Osteocyte (in vitro differentiated cells): ENCODE measurements at regions not wholly inside any gene's neighbourhood (a gene's known extent, or its start where the extent isn't known, plus 50 kb on each side); places are given as distances from the start of the nearest gene placed in this dataset.

Source experiments
- DNase-seq: peaks from one replicate; pipeline ENCODE4 v3.0.0; 2021; ENCODE audit warnings: mixed read lengths; ENCODE audit not compliant: unreplicated experiment; ENCODE audit errors: extremely low spot score
- H3K27ac Mint-ChIP-seq: one replicate; pipeline ENCODE4 v1.8.0; 2021; ENCODE audit warnings: mild to moderate bottlenecking, mixed read lengths; ENCODE audit not compliant: unreplicated experiment
- H3K27me3 Mint-ChIP-seq: one replicate; pipeline ENCODE4 v1.8.0; 2021; ENCODE audit warnings: mixed read lengths; ENCODE audit not compliant: unreplicated experiment
- H3K36me3 Mint-ChIP-seq: one replicate; pipeline ENCODE4 v1.8.0; 2021; ENCODE audit warnings: mixed read lengths; ENCODE audit not compliant: unreplicated experiment
- H3K4me1 Mint-ChIP-seq: one replicate; pipeline ENCODE4 v1.8.0; 2021; ENCODE audit warnings: mixed read lengths; ENCODE audit not compliant: unreplicated experiment
- H3K4me3 Mint-ChIP-seq: one replicate; pipeline ENCODE4 v1.8.0; 2021; ENCODE audit warnings: mild to moderate bottlenecking, moderate library complexity, mixed read lengths; ENCODE audit not compliant: unreplicated experiment
- H3K9me3 Mint-ChIP-seq: one replicate; pipeline ENCODE4 v1.8.0; 2021; ENCODE audit warnings: mixed read lengths; ENCODE audit not compliant: unreplicated experiment
- TF ChIP-seq, protein P1 (sequence below): fragments of 200-600 bp; sonication (generic); IDR thresholded peaks from 2 replicates; pipeline ENCODE4 v1.5.0; 2021; ENCODE audit warnings: antibody characterized with exemption, mild to moderate bottlenecking, moderate library complexity

DNA sequence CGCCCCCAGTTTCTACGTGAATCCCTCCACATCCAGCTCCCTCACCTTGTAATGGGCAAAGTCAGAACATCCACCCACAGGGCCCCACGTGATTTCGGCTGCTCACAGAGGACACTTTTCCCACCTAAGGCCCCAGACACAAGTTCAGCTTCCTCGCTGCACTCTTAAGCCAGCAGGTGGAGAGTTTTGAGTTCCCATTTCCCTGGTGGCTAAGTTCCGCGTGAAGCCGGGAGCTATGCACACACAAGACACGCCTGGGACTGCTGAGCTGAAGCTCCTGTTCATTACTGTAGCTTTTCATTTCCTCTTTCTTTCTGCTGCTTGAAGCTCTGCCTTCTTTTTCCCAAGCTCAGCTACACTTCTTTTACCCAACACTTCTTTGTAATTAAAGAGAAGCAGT lies 273.8 kb downstream of the NPIPA8 start:
- no peak for DNase-seq
- no peaks in the 10 kb centered on the region for H3K36me3 Mint-ChIP-seq
- peaks cover 29% of the 10 kb centered on the region for H3K9me3 Mint-ChIP-seq
- no peak overlapping the region for H3K4me3 Mint-ChIP-seq
- TF ChIP-seq, protein P1, sequence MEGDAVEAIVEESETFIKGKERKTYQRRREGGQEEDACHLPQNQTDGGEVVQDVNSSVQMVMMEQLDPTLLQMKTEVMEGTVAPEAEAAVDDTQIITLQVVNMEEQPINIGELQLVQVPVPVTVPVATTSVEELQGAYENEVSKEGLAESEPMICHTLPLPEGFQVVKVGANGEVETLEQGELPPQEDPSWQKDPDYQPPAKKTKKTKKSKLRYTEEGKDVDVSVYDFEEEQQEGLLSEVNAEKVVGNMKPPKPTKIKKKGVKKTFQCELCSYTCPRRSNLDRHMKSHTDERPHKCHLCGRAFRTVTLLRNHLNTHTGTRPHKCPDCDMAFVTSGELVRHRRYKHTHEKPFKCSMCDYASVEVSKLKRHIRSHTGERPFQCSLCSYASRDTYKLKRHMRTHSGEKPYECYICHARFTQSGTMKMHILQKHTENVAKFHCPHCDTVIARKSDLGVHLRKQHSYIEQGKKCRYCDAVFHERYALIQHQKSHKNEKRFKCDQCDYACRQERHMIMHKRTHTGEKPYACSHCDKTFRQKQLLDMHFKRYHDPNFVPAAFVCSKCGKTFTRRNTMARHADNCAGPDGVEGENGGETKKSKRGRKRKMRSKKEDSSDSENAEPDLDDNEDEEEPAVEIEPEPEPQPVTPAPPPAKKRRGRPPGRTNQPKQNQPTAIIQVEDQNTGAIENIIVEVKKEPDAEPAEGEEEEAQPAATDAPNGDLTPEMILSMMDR, result no peak
- H3K27me3 Mint-ChIP-seq, result no peaks in the 10 kb centered on the region
- H3K4me1 Mint-ChIP-seq, result no peaks in the 10 kb centered on the region
- no peak overlapping the region for H3K27ac Mint-ChIP-seq

DNA sequence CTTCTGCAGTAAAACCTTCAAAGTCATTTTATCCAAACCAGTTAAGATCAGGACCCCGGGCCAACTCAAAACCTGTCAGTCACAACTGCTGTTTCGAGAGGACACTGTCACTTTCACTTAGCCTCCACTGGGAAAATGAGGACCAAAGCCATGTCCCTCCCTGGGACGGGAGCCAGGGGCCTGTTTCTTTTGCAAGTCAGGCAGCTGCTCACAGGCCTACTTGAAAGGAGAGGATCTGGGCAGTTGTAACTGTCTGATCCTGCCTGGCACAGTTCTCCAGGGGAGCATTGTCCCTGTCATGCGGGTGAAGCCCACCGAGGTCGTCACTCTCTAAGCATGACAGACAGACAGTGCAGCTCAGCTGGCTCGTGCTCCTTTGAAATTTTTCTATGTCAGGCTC lies 276.2 kb downstream of the NPIPA8 start:
- peaks cover 17% of the 10 kb centered on the region for H3K9me3 Mint-ChIP-seq
- H3K27me3 Mint-ChIP-seq, result no peaks in the 10 kb centered on the region
- no peaks in the 10 kb centered on the region for H3K36me3 Mint-ChIP-seq
- no peak for DNase-seq
- no peaks in the 10 kb centered on the region for H3K4me1 Mint-ChIP-seq
- no peak overlapping the region for H3K27ac Mint-ChIP-seq
- TF ChIP-seq, protein P1, result no peak
- H3K4me3 Mint-ChIP-seq, result no peak overlapping the region

DNA sequence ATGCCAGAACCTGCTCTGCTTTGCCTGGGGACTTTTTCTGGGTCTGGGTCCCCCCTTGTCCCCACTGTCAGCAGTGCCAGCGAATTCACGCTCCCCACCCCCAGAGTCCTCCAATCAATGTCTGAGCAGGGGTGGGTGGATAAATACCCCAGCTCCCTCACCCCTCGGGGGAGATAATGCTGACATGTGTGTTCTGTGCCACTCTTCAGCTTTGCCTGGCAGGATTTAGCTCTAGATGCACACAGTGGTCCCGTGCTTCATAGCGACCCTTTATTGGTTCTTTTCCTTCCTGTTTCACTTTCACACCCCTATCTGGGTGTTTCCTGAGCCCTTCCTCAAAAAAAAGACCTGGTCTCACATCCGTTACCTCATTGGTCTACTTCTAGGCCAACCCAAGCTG lies 277.0 kb downstream of the NPIPA8 start:
- DNase-seq, result no peak
- H3K4me1 Mint-ChIP-seq, result no peaks in the 10 kb centered on the region
- H3K9me3 Mint-ChIP-seq, result peaks cover 9% of the 10 kb centered on the region
- no peak overlapping the region for H3K4me3 Mint-ChIP-seq
- no peaks in the 10 kb centered on the region for H3K36me3 Mint-ChIP-seq
- no peak overlapping the region for H3K27ac Mint-ChIP-seq
- H3K27me3 Mint-ChIP-seq, result no peaks in the 10 kb centered on the region
- TF ChIP-seq, protein P1, result no peak

DNA sequence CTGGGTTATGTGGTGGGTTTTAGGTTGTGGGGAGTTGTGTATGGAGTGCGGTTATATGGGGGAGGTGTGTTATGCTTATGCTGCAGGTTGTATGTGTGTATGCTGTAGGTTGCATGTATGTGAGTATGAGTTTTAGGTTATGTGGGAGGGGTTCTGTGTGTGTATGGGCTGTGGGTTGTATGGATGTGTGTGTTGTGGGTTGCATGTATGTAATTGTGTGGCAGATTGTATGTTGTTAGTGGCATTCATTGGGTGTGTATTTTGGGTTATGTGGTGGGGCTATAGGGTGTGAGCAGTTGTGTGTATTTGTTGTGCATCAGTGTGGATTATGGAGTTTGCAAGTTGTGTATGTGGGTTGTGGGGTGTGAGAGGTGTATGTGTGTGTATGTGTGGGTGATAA lies 277.4 kb downstream of the NPIPA8 start:
- H3K27me3 Mint-ChIP-seq, result no peaks in the 10 kb centered on the region
- no peaks in the 10 kb centered on the region for H3K36me3 Mint-ChIP-seq
- no peak for DNase-seq
- no peak overlapping the region for H3K27ac Mint-ChIP-seq
- TF ChIP-seq, protein P1, result no peak
- H3K9me3 Mint-ChIP-seq, result peaks cover 9% of the 10 kb centered on the region
- H3K4me1 Mint-ChIP-seq, result no peaks in the 10 kb centered on the region
- H3K4me3 Mint-ChIP-seq, result no peak overlapping the region

DNA sequence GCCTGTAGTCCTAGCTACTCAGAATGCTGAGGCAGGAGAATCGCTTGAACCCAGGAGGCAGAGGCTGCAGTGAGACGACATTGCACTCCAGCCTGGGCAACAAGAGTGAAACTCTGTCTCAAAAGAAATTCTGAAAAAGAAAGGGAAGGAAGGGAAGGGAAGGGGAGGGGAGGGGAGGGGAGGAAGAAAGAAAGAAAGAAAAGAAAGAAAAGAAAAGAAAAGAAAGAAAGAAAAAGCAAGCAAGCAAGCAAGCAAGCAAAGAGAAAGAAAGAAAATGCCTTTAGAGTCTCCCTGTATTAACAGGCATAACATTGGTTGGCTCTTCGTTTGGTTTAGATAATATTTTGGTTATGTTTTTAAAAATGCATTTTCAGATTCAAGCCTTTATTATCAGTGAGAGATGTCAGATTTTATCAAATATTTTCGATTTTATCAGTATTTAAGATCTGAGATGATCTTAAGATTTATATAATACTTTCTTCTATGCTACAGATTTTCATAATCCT lies 281.1 kb downstream of the NPIPA8 start:
- Mint-ChIP-seq H3K9me3 (peaks cover 20% of the 10 kb centered on the region), H3K4me1 (no peaks in the 10 kb centered on the region), H3K36me3 (no peaks in the 10 kb centered on the region), H3K4me3 (no peak overlapping the region), H3K27ac (no peak overlapping the region), H3K27me3 (no peaks in the 10 kb centered on the region)
- TF ChIP-seq, protein P1, result no peak
- DNase-seq, result no peak
